GM19438 (cell line): ENCODE measurements at regions not wholly inside any gene's neighbourhood (a gene's known extent, or its start where the extent isn't known, plus 50 kb on each side); places are given as distances from the start of the nearest gene placed in this dataset.
"Not testable (repeated sequence)": the region's sequence is repeated elsewhere in the genome, so short reads cannot be mapped to it uniquely, and the experiment has no call there.

Experiments
- ATAC-seq: cut with Tn5 transposase; IDR thresholded peaks from one replicate; pipeline ENCODE4 v1.9.1; 2021; ENCODE audit warnings: low read depth; ENCODE audit not compliant: unreplicated experiment

- ATAC-seq: not testable (repeated sequence)
Observed at GRCh38 chr13:105671131-105671530, 864.3 kb downstream of the EFNB2 start.

- no peak for ATAC-seq
Observed at GRCh38 chr13:105670179-105670990, 865.1 kb downstream of the EFNB2 start.

- no peak for ATAC-seq
Observed at GRCh38 chr13:105665284-105665683, 870.2 kb downstream of the EFNB2 start.

- ATAC-seq: no peak
Observed at GRCh38 chr13:105663182-105663581, 872.3 kb downstream of the EFNB2 start.

- ATAC-seq: no peak
Observed at GRCh38 chr13:105660561-105660960, 874.9 kb downstream of the EFNB2 start.

- ATAC-seq: no peak
Observed at GRCh38 chr13:105658431-105658830, 877.0 kb downstream of the EFNB2 start.

GRCh38 chr13:105655046-105655445 is 880.4 kb downstream of the EFNB2 start:
- ATAC-seq: no peak

- no peak for ATAC-seq
Observed at GRCh38 chr13:105643966-105644365, 891.5 kb downstream of the EFNB2 start.

GRCh38 chr13:105642511-105642958 is 892.9 kb downstream of the EFNB2 start:
- no peak for ATAC-seq

GRCh38 chr13:105641121-105641520 is 894.3 kb downstream of the EFNB2 start:
- ATAC-seq: no peak

GRCh38 chr13:105638426-105638825 is 897.0 kb downstream of the EFNB2 start:
- ATAC-seq: no peak

- ATAC-seq: no peak
Observed at GRCh38 chr13:105634059-105634458, 901.4 kb downstream of the EFNB2 start.

- ATAC-seq: no peak
Observed at GRCh38 chr13:105630431-105630830, 905.0 kb downstream of the EFNB2 start.

- no peak for ATAC-seq
Observed at GRCh38 chr13:105627270-105627669, 908.2 kb downstream of the EFNB2 start.

GRCh38 chr13:105625691-105626090 is 909.8 kb downstream of the EFNB2 start:
- ATAC-seq: no peak

- ATAC-seq: no peak
Observed at GRCh38 chr13:105616333-105617075, 919.0 kb downstream of the EFNB2 start.

GRCh38 chr13:105612541-105612940 is 922.9 kb downstream of the EFNB2 start:
- no peak for ATAC-seq

- no peak for ATAC-seq
Observed at GRCh38 chr13:105611424-105611823, 924.0 kb downstream of the EFNB2 start.

GRCh38 chr13:105608104-105608503 is 927.4 kb downstream of the EFNB2 start:
- ATAC-seq: no peak

GRCh38 chr13:105607426-105607825 is 928.0 kb downstream of the EFNB2 start:
- ATAC-seq: no peak

- no peak for ATAC-seq
Observed at GRCh38 chr13:105607016-105607415, 928.4 kb downstream of the EFNB2 start.
